NCI-H345 (cell line): ENCODE measurements at regions not wholly inside any gene's neighbourhood (a gene's known extent, or its start where the extent isn't known, plus 50 kb on each side); places are given as distances from the start of the nearest gene placed in this dataset.
"Not testable (repeated sequence)": the region's sequence is repeated elsewhere in the genome, so short reads cannot be mapped to it uniquely, and the experiment has no call there.

Experiments
- DNase-seq: peaks from one replicate; lab custom pipeline; 2025; lab: John Stamatoyannopoulos, UW

DNA sequence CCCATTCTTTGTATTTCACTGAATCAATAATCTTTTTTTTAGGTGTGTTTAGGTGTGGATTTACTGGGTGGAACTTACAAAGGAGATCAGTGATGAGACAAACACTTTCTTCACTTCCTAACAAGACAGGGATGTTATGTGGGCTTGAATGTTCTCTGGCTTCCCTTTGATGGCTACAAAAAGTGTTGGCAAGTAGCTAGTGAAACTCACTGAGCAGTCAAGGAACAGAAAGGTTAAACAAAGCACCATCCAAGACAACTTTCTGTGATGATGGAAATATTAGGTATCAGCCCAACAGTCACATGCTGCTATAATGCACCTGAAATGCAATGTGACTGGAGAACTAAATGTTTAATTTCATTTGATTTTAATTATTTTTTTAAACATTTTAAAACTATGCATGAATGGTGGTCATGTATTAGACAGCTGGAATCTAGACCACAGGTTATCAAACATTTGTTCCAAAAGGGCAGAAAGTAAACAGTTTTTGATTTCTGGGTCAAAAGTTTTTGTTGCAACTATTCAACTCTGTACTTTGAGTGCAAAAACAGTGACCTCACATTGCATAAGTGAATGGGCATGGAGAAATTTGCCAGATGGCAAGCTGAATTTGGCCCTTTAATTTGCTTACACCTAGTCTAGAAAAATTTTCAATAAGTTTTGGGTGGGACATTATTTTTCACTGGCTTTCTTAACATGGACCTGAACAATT, 1272.7 kb upstream of the TMEFF2 start:
- DNase-seq, result no peak

DNA sequence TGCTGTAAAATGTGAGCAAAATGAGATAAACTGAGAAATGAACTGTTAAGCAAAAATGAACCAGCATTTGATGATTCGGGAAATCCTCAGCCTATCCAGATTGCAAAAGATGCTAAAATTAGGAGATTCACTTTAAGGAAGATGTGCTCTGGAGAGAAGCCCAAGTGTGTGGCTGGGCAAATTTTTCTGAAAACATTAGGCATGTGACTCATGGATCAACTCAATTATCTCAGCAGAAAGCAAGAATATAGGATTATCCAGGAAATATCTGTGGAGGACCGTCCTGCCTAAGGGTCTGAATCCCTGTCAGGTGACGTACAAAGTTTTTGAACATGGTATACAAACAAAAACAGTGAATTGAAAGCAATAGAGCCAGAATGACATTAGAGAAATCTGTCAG, 1268.3 kb upstream of the TMEFF2 start:
- no peak for DNase-seq

DNA sequence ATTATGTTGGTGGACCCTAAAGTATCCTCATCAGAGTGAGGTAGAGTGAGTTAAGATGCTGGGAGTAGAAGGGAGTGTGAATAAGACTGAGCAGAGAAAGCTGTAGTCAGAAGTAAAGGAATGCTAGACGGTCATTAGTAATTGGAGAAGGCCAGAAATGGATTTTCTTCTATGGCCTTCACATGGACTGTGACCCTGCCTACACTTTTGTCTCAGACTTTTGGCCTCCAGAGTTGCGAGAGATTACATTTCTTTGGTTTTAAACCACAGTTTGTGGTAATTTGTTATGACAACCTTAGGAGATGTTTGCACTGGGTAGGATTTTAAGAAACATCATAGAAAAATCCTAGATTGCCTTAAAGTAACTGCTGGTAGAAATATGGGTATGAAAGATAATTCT, 1267.7 kb upstream of the TMEFF2 start:
- no peak for DNase-seq

DNA sequence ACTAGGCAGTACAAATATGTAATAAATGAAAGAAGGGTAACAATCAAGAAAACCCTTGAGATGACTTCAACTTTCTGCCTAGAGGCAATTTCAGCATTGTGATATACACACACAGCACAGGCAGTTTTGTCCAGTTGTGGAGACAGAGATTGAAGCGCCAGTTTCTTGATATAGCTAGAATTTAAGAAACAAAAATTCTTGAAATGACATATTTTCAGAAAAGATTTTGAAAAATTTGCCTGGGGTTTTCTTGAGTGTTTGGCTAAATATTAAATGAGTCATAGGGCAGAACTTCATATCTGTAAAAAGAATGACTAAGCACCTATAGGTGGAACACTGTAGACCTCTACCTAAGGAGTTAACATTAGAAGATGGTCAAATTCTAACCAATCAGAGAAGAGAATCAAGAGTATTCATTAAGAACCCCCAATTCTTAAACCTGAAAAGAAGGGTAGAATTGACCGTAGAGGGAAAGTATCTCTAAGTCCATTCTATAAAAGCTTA, 1266.8 kb upstream of the TMEFF2 start:
- DNase-seq, result no peak

DNA sequence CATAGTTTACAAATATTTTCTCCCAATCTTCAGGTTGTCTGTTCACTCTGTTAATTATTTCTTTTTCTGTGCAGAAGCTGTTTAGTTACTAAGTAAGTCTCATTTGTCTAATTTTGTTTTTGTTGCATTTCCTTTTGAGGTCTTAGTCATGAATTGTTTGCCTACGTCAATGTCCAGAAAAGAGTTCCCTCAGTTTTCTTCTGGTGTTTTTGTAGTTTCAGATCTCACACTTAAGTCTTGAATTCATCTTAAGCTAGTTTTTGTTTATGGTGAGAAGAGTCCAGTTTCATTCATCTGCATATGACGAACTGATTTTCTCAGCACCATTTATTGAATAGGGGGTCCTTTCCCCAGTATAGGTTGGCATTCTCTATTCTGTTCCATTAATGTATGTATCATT, 1252.2 kb upstream of the TMEFF2 start:
- no peak for DNase-seq

DNA sequence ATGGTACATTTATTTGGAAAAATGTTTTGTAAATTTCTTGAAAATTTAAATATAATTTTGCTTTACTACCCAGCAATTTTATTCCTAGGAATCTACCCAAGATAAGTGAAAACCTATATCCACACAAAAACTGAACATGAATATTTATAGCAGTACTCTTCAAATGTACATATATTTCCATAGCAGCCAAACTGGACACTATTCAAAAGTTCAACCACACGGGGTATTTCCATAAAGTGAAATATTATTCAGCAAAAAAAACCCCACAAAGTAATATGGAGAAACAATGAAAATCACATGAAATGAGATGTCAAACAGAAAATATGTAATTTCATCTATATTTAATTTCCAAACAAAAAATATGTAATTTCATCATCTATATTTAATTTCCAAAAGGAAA, 1247.6 kb upstream of the TMEFF2 start:
- no peak for DNase-seq

DNA sequence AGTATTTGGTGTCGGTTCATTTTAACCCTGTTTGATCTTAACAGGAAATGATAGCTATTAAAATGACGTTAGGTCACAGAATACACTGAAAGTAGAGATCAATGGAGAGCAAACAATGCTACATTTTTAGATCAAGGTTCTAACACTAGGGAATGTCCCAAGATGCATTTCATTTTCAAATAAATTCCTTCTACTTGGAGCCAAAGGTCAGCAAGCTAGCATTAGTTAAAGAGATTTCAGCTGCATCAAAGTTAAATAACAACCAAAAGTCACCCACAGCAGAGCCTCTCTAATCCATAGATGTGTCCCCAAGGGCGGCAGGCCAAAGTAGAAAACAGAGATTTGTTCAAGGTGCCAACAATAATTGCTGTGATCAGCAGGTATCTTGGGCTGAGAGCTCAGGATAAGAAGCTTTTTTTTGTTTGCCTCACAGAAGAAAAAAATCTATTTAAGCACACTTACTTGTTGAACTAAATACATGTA, 1233.6 kb upstream of the TMEFF2 start:
- DNase-seq, result no peak

DNA sequence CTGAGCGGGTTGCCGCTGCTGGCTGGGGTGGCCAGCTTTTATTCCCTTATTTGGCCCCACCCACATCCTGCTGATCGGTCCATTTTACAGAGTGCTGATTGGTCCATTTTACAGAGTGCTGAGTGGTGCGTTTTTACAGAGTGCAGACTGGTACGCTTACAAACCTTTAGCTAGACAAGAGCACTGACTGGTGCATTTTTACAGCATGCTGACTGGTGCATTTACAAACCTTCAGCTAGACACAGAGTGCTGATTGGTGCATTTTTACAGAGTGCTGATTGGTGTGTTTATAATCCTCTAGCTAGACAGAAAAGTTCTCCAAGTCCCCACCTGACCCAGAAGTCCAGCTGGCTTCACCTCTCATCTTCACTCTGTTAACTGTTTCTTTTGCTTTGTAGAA, 1217.6 kb upstream of the TMEFF2 start:
- DNase-seq, result not testable (repeated sequence)

DNA sequence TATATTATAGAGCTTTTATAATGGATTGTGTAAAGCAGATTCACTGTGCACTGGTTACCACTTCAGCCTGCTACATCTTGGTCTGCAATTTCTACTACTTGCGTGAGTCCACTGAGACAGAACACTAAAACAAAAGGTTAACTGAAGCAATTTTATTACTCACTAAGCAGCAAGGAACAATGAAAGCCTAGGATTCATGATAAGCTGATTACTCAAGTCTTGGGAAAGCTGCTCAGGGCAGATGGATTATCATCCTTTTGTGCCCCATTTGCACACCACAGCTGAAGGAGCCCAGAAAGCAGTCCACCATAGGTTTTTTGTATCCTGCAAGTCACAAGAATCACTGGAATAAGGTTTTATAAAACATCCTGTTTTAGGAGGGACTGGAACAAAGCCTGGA, 1215.2 kb upstream of the TMEFF2 start:
- no peak for DNase-seq

DNA sequence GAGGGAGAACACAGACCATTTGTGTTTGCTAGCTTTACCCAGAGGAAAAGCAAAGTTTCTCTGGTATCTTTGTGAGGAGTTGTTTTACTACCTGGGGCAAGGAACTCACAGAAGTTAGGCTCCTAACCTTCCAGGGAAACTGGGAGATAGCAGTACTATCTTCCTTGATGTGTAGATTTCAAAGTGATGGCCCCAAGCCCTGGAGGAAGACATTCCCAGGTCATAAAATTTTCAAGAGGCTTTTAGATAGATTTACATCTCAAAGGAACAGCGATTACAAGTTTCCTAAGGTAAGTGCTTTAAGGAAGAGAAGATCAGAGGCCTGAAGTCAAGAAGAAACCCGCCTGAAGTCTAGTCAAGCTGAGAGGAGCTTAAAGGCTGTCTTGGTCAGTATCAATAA, 1187.8 kb upstream of the TMEFF2 start:
- no peak for DNase-seq

DNA sequence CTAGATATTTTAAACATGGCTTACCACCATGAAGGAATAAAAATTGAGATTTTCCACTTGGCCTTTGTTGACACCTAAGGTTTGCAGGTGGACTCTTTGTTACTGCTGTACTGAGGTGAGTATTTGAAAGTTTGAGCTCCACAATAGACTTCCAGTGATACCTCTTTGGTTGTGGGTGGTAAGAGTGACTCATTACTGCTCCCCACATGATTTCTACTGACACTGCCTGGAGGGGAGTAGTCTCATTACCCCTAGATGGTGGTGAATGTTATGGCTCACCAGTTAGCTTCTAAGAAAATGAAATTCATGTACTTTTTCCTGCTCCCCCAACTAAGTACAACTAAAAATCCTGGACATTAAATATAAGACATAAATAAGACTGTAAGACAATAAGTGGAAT, 1183.1 kb upstream of the TMEFF2 start:
- no peak for DNase-seq

DNA sequence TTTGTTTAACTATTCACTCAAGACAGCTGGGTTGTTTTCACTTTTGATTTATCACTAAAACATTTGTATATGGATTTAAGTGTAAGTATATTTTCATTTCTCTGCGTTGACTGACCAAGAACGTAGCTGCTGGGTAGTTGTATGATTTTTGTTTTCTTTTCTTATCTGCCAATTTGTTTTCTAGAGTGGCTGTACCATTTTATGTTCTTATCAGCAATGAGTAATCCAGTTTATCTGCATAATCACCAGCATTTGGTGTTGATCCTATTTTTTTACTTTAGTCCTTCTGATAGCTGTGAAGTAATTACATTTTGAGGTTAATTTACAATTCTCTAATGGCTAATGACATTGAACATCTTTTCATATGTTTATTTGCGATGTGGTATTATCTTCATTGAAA, 1178.4 kb upstream of the TMEFF2 start:
- DNase-seq, result no peak

DNA sequence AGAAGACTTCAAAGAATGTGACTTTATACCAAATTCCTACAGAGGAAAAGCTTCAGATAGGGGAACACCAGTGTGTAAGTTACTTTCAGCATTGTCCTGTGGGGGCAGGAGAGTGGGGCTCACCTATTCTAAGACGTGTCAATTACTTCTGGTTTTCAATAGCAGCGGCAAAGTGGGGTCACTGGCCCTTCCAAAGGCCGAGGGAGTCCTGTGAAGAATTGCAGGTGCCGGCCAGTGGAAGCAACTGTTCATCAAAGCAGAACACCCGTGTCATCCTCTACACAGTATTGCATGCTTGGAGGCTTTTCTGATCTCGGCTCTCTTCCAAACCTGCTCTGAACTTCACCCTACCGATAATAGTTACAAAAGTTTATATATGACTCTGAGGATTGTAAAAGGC, 1176.5 kb upstream of the TMEFF2 start:
- DNase-seq, result no peak

DNA sequence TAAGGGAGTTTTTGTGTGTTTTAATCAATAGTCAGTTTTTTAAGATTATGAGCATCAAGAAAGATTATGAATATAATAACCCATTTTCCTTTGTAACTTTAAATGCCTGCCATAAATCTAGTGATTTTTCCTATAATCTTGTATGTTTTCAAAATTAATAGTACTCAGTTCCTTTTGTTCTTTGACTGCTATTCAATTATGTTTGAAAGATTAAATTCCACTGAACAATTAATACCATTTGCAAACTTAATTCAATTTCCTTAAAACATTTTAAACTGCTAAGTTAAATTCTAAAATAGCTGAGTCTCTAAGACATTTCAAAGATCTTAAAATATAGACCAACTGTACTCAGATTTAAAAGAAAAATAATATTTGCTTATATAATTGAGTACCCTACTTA, 1173.9 kb upstream of the TMEFF2 start:
- DNase-seq, result no peak

DNA sequence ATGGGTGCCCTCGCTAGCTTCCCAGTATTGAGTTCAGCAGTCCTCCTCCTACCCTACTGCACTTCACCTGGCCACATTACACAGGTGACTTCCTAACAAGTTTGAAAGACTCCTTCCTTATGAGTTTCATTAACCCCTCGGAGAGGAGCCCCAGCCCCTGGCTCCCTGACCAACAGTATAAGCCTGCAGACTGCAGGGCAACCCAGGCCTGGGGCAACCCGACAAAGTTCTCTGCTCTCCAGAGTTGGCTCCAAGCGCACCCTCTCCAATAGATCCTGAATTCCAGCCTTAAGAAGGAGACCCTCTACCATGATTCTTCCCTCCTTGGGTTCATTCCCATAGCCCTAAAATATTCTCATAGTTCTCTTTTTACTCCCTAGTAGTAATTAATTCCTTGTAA, 1162.8 kb upstream of the TMEFF2 start:
- no peak for DNase-seq

DNA sequence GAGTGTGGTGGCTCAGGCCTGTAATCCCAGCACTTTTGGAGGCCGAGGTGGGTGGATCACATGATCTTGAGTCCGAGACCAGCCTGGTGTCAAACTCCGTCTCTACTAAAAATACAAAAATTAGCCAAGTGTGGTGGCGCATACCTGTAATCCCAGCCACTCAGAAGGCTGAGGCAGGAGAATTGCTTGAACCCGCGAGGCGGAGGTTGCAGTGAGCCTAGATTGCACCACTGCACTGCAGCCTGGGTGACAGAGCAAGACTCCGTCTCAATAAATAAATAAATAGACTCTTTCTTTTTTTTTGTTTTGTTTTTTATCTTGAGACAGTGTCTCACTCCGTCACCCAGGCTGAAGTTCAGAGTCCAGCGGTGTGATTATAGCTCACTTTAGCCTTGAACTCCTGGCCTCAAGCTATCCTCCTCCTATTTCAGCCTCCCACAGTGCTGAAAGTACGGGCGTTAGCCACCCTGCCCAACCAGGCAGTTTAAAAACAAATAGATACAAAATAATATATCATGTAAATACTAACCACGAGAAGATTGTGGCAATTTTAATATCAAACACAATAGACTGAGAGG, 1158.0 kb upstream of the TMEFF2 start:
- DNase-seq, result not testable (repeated sequence)

DNA sequence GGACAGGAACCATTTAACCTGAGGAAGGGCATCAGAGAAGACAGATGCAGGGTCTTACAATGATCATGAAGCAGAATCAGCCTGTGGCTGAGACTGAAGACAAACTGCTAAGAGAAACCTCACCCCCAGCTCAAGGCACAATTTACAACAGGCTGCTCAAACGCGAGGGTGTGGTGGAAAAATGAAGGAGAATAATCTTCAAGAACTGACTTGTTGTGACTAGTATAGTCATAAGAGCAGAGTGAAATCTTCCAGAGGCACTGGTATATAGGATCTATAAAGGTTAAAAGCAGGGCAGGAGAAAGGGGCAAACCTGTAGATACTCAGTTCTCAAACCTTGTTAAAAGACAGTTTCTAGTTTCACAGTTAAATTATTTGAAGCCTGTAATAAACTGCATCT, 1155.8 kb upstream of the TMEFF2 start:
- DNase-seq, result no peak

DNA sequence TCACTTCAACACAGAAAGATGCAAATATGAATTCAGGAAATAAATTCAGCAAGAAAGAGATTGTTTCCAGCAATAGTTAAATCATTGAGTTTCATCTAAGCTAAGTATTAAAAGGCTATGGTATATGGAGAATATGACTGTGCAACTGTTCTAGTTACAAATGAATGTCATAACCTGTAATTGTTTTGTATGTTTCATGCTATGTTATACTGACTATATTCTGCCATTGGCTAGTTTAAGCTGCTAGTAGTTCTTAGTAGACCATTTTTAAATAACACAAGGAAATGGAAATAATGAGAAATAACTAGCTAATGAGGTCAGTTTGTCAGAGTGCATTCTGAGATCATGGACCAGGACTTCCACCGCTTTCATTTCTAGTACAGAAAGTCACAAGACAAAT, 1154.9 kb upstream of the TMEFF2 start:
- DNase-seq, result no peak

DNA sequence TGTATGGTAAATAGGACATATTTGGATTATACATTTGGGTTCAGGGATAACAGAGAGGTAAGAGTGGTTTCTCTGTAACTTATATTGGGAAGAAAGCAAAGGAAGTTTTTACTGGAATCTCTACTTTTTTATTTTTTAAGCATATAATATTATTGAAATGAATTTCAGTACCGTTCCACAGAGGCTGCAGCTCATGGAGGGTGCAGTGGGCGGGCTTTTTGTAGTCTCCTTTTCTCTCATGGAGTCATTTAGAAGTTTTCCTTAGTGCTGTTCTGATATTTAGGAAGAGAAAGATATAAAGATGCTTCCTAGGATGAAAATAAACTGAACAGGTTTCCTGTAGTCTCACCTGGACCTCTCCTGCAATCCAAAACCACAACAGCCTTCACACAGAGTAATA, 1153.3 kb upstream of the TMEFF2 start:
- no peak for DNase-seq

DNA sequence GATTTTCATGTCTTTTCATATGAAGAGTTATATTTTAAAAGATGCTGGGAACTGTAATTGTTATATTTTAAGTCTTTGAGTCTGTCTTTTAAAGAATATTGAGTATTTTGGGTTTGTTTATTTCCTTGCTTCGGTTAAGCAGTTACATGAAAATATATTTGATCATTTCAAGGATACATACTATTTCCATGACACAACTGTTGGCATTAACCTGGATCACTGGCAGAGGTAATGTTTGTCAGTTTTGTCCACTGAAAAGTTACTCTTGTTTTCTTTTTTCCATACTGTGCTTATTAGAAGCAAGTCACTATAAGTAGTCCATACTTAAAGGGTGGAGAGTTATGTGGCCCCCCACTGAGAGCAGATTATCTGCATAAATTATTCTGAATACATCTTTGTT, 1142.0 kb upstream of the TMEFF2 start:
- no peak for DNase-seq

DNA sequence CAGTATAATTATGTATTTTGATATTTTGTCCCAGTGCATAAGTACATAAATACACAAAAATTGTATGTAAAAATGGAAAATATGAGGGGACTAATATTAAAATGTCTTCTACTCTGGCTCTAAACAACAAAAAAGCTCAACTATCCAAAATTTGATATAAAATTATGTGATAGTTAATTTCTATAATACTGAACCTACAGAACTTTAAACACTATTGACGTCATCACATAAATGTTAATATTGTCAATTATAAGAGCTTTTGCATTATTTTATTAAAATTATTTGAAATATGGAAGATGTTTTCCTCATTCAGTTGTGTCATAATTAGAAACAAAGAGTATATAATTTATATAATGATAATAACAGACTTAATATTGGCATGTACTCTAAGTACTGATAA, 1139.7 kb upstream of the TMEFF2 start:
- DNase-seq, result no peak

DNA sequence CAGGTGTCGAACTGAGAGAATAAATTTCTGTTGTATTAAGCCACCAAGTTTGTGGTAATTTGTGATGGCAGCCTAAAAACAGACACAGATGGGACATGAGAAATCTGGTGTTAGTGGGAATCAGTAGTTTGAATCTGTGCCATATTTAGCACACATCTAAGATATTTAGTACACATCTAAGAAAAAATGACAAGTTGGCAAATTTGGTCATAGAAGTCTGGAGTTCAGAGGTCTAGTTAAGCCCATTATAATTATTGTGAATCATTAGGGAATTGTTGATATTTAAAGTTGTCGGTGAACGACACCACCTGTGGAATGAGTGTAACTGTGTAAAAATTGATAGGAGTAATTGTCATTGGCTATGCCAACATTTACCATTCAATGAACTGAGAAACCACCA, 1138.8 kb upstream of the TMEFF2 start:
- no peak for DNase-seq

DNA sequence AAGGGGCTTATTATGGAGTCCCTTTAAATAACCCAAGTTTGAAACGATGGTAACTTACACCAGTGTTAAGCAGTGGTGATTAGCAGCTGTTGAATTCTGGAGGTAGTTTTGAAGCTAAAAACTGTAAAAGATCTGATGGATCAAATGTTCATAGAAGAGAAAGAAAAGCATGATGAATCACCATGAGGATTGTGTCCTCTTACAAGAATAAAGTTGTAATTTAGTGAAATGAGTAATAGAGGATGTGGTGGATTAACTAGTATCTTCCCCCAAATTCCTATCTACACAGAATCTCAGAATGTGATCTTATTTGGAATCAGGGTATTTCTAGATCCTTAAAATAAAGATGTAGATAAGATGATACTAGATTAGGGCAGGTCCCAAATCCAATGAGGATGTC, 1138.2 kb upstream of the TMEFF2 start:
- DNase-seq, result no peak

DNA sequence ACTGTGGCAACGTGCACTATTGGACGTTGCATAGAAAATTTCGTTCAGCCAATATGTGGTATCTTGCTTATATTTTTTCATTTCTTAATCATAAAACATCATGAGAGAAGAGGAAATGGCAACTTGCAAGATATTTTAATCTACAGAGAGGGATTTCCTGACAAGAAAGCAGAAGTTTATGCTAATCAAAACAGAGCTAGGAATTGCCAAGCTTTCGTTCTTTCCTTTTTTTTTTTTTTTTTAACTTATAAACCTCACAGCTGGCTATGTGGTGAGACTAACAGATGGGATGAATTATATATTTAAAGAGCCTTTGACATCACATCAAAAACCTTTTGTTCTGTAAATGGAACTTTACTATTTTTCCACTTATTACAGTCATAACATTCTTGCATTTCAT, 1136.9 kb upstream of the TMEFF2 start:
- DNase-seq, result no peak
